ENCODE measurements at regions not wholly inside any gene's neighbourhood (a gene's known extent, or its start where the extent isn't known, plus 50 kb on each side); places are given as distances from the start of the nearest gene placed in this dataset.

GRCh38 chr14:99062772-99063418 lies 209.1 kb downstream of the BCL11B start:
- Mint-ChIP-seq H3K27ac (ENCODE audit: unreplicated experiment) (no peak overlapping the region), H3K36me3 (ENCODE audit: low read depth, unreplicated experiment) (no peaks in the 10 kb centered on the region), H3K9me3 (ENCODE audit: unreplicated experiment) (peaks cover under 1% of the 10 kb centered on the region), H3K27me3 (ENCODE audit: low read depth, unreplicated experiment) (peaks cover 22% of the 10 kb centered on the region), H3K4me3 (ENCODE audit: unreplicated experiment) (no peak overlapping the region), H3K4me1 (ENCODE audit: low read depth, unreplicated experiment) (no peaks in the 10 kb centered on the region)
- FAIRE-seq: no peak
- H3K4me3 ChIP-seq (ENCODE audit: insufficient read depth, low read depth, low read length): no peak overlapping the region
- no peaks in the 10 kb centered on the region for H3K9me3 ChIP-seq (ENCODE audit: insufficient read depth, low read depth, low read length)
- no peaks in the 10 kb centered on the region for H3K27me3 ChIP-seq (ENCODE audit: insufficient read depth, low read length)
- H3K79me2 ChIP-seq (ENCODE audit: insufficient read depth, low read length): no peaks in the 10 kb centered on the region
- no peak overlapping the region for H3K4me2 ChIP-seq (ENCODE audit: low read length)
- DNase-seq (ENCODE audit: low read depth): no peak
- no peak overlapping the region for H3K9ac ChIP-seq (ENCODE audit: low read length)
- H2AFZ ChIP-seq (ENCODE audit: low read depth, low read length): no peak overlapping the region
- no peaks in the 10 kb centered on the region for H4K20me1 ChIP-seq (ENCODE audit: insufficient read depth, low read length)
- H3K36me3 ChIP-seq (ENCODE audit: insufficient read depth, low read length): no peaks in the 10 kb centered on the region
- H3K4me1 ChIP-seq (ENCODE audit: insufficient read depth, low read length): peaks cover 6% of the 10 kb centered on the region
- TF ChIP-seq CTCF (IDR thresholded peaks at IDR 0.05; ENCODE audit: insufficient read depth, low read depth, low read length) (no peak), EZH2 (IDR thresholded peaks at IDR 0.05; ENCODE audit: insufficient read depth, low read length) (no peak)
- no peak overlapping the region for H3K27ac ChIP-seq (ENCODE audit: low read depth, low read length)

GRCh38 chr14:99063620-99064225 lies 208.3 kb downstream of the BCL11B start:
- Histone ChIP-seq H2AFZ (ENCODE audit: low read depth, low read length) (no peak overlapping the region), H4K20me1 (ENCODE audit: insufficient read depth, low read length) (no peaks in the 10 kb centered on the region)
- H3K36me3 Mint-ChIP-seq (ENCODE audit: low read depth, unreplicated experiment): no peaks in the 10 kb centered on the region

More at GRCh38 chr14:99063620-99064225, 208.3 kb downstream of the BCL11B start:
- H3K4me1 ChIP-seq (ENCODE audit: insufficient read depth, low read length): peaks cover 6% of the 10 kb centered on the region
- no peaks in the 10 kb centered on the region for H3K9me3 ChIP-seq (ENCODE audit: insufficient read depth, low read depth, low read length)
- no peak overlapping the region for H3K27ac Mint-ChIP-seq (ENCODE audit: unreplicated experiment)
- H3K27ac ChIP-seq (ENCODE audit: low read depth, low read length): no peak overlapping the region
- H3K9ac ChIP-seq (ENCODE audit: low read length): no peak overlapping the region
- TF ChIP-seq EZH2 (IDR thresholded peaks at IDR 0.05; ENCODE audit: insufficient read depth, low read length): no peak
- no peak for TF ChIP-seq CTCF (IDR thresholded peaks at IDR 0.05; ENCODE audit: insufficient read depth, low read depth, low read length)
- FAIRE-seq (no peak), DNase-seq (ENCODE audit: low read depth) (no peak)
- H3K4me2 ChIP-seq (ENCODE audit: low read length): no peak overlapping the region
- no peaks in the 10 kb centered on the region for H3K4me1 Mint-ChIP-seq (ENCODE audit: low read depth, unreplicated experiment)
- H3K27me3 ChIP-seq (ENCODE audit: insufficient read depth, low read length): no peaks in the 10 kb centered on the region
- H3K9me3 Mint-ChIP-seq (ENCODE audit: unreplicated experiment): peaks cover 5% of the 10 kb centered on the region
- H3K4me3 Mint-ChIP-seq (ENCODE audit: unreplicated experiment): no peak overlapping the region
- no peaks in the 10 kb centered on the region for H3K36me3 ChIP-seq (ENCODE audit: insufficient read depth, low read length)
- no peak overlapping the region for H3K4me3 ChIP-seq (ENCODE audit: insufficient read depth, low read depth, low read length)
- H3K79me2 ChIP-seq (ENCODE audit: insufficient read depth, low read length): no peaks in the 10 kb centered on the region
- H3K27me3 Mint-ChIP-seq (ENCODE audit: low read depth, unreplicated experiment): peaks cover 22% of the 10 kb centered on the region

Measured in astrocyte (in vitro differentiated cells and primary cell).